K562 (cell line): ENCODE measurements at regions not wholly inside any gene's neighbourhood (a gene's known extent, or its start where the extent isn't known, plus 50 kb on each side); places are given as distances from the start of the nearest gene placed in this dataset.

Experiments used
- ATAC-seq: fragments of 200-7000 bp; cut with Tn5 transposase; 3 replicates; pipeline ENCODE4 v1.9.1; 2020; ENCODE audit warnings: moderate library complexity
- BruUV-seq: library from RNA; stranded (reverse); fragments of 400-500 nt; replicated peaks from 2 replicates; lab custom pipeline; 2021; lab: Mats Ljungman, UMichigan
- CTCF ChIA-PET: fragments of 300-600 bp; formaldehyde crosslinking; extraction: SDS; loops from one replicate; lab custom pipeline; 2021; ENCODE audit warnings: low intra/inter-chr PET ratio; lab: Yijun Ruan, JAX
- POLR2A ChIA-PET: fragments of 300-600, 350-650 bp; sonication (Branson Sonifier 250); formaldehyde crosslinking; extraction: SDS; loops from one replicate; lab custom pipeline; 2021; ENCODE audit warnings: antibody characterized with exemption, inconsistent platforms; lab: Yijun Ruan, JAX
- DNase-seq, 4 experiments: peaks; one replicate each; pipeline versions ENCODE4 v3.0.0 to v3.0.0-alpha.2; 2011 to 2018; ENCODE audit warnings: low spot score in 3 of 4, mixed read lengths in 3 of 4; ENCODE audit errors: extremely low read depth in 1 of 4
- FAIRE-seq: peaks from 2 replicates; lab custom pipeline; 2011; peaks lifted over from hg19 to GRCh38; lab: Jason Lieb, UNC
- H2AFZ ChIP-seq: 2 replicates; pipeline ENCODE4 v1.6.0; 2011; ENCODE audit warnings: low read depth, low read length, control low read depth, inconsistent platforms
- H3K27ac ChIP-seq: fragments of 200-600 bp; 3 replicates; pipeline ENCODE4 v1.8.0; 2011; ENCODE audit warnings: low read depth, mild to moderate bottlenecking, control low read depth, inconsistent platforms, low read length, moderate library complexity, mixed read lengths; ENCODE audit errors: extremely low read depth
- H3K27me3 ChIP-seq, 2 experiments: fragments of 300-600 bp in 1 of 2; 2 replicates in 1 of 2; 3 replicates in 1 of 2; pipeline versions ENCODE4 v1.6.0 to v1.8.0; 2011; ENCODE audit warnings: inconsistent platforms in 2 of 2, low read length in 2 of 2, mild to moderate bottlenecking in 1 of 2, mixed read lengths in 1 of 2, moderate library complexity in 1 of 2; ENCODE audit not compliant: control insufficient read depth in 2 of 2, insufficient read depth in 2 of 2
- H3K36me3 ChIP-seq: fragments of 300-600 bp; 3 replicates; pipeline ENCODE4 v1.8.0; 2011; ENCODE audit warnings: mild to moderate bottlenecking, low read length, inconsistent platforms; ENCODE audit not compliant: control insufficient read depth, insufficient read depth
- H3K4me1 ChIP-seq, 2 experiments: fragments of 200-600 bp in 1 of 2; replicated peaks in 1 of 2; 2 replicates in 1 of 2; 3 replicates in 1 of 2; pipeline versions ENCODE4 v1.5.1 to v1.8.0; 2011; ENCODE audit warnings: inconsistent platforms in 2 of 2, low read length in 2 of 2, mild to moderate bottlenecking in 1 of 2, mixed read lengths in 1 of 2, moderate library complexity in 1 of 2; ENCODE audit not compliant: control insufficient read depth in 2 of 2, insufficient read depth in 2 of 2
- H3K4me2 ChIP-seq: 2 replicates; pipeline ENCODE4 v1.6.1; 2011; ENCODE audit warnings: low read length, control low read depth, inconsistent platforms, mixed read lengths; ENCODE audit not compliant: insufficient read depth
- H3K4me3 ChIP-seq: fragments of 200-600 bp; sonication (generic), shearing (Covaris generic); 2 replicates; pipeline ENCODE4 v1.5.1; 2016; ENCODE audit warnings: control low read depth, inconsistent platforms
- H3K79me2 ChIP-seq: fragments of 200-600 bp; 3 replicates; pipeline ENCODE4 v1.8.0; 2011; ENCODE audit warnings: low read length, inconsistent platforms; ENCODE audit not compliant: control insufficient read depth, insufficient read depth
- H3K9ac ChIP-seq, 2 experiments: 2 replicates each; pipeline versions ENCODE4 v1.6.0 to v1.6.1; 2011; ENCODE audit warnings: low read depth in 2 of 2, low read length in 2 of 2, control low read depth in 1 of 2, inconsistent platforms in 1 of 2, mild to moderate bottlenecking in 1 of 2, mixed read lengths in 1 of 2; ENCODE audit not compliant: insufficient read depth in 1 of 2
- H3K9me1 ChIP-seq: one replicate; pipeline ENCODE4 v1.6.0; 2011; ENCODE audit warnings: inconsistent platforms, mild to moderate bottlenecking, low read length, moderate library complexity; ENCODE audit not compliant: control insufficient read depth, insufficient read depth
- H3K9me3 ChIP-seq: replicated peaks from 2 replicates; pipeline ENCODE4 v1.5.1; 2011; ENCODE audit warnings: low read depth, low read length, inconsistent platforms; ENCODE audit not compliant: control insufficient read depth, insufficient read depth
- H4K20me1 ChIP-seq: replicated peaks from 2 replicates; pipeline ENCODE4 v1.6.1; 2011; ENCODE audit warnings: low read length, inconsistent platforms, mixed read lengths; ENCODE audit not compliant: control insufficient read depth, insufficient read depth
- CUX1 ChIP-seq: fragments of 200-800 bp; sonication (Bioruptor generic); IDR thresholded peaks from 2 replicates; pipeline ENCODE4 v1.6.1; 2016; ENCODE audit warnings: missing genetic modification characterization, missing compliant biosample characterization
- ELF4 ChIP-seq: fragments of 450-650 bp; formaldehyde crosslinking; IDR thresholded peaks from 2 replicates; pipeline ENCODE4 v1.4.0; 2022; ENCODE audit warnings: missing genetic modification characterization
- EP300 ChIP-seq: IDR thresholded peaks from 2 replicates; pipeline ENCODE4 v1.6.1; 2012; ENCODE audit warnings: low read length, improper control_type of control experiment
- NBN ChIP-seq: fragments of 450-650 bp; IDR thresholded peaks from 2 replicates; pipeline ENCODE4 v1.6.1; 2016; ENCODE audit warnings: low read depth, mild to moderate bottlenecking
- NFE2 ChIP-seq: IDR thresholded peaks from 2 replicates; pipeline ENCODE4 v1.6.1; 2014; ENCODE audit warnings: antibody characterized with exemption, low read depth
- PHF21A ChIP-seq: fragments of 450-650 bp; IDR thresholded peaks from 2 replicates; pipeline ENCODE4 v1.6.1; 2017; ENCODE audit warnings: low read depth, borderline replicate concordance
- RFX5 ChIP-seq: IDR thresholded peaks from 2 replicates; pipeline ENCODE4 v1.6.1; 2011; ENCODE audit warnings: low read depth, mild to moderate bottlenecking, improper control_type of control experiment, low read length
- TAF9B ChIP-seq: fragments of 450-650 bp; IDR thresholded peaks from 2 replicates; pipeline ENCODE4 v1.6.1; 2018; ENCODE audit warnings: mild to moderate bottlenecking; ENCODE audit not compliant: partially characterized antibody
- TBP ChIP-seq: optimal IDR thresholded peaks from 2 replicates; pipeline ENCODE3; 2011; ENCODE audit warnings: low read depth, low read length, improper control_type of control experiment
- ZBTB8A ChIP-seq: fragments of 450-650 bp; IDR thresholded peaks from 2 replicates; pipeline ENCODE4 v1.6.1; 2018; ENCODE audit warnings: mild to moderate bottlenecking, moderate library complexity; ENCODE audit not compliant: partially characterized antibody
- ZNF175 ChIP-seq: fragments of 200-800 bp; sonication (Bioruptor generic); IDR thresholded peaks from 2 replicates; pipeline ENCODE4 v1.6.1; 2016; ENCODE audit warnings: low read depth, mild to moderate bottlenecking, missing genetic modification characterization, missing compliant biosample characterization
- in situ Hi-C: fragments of 300-500 bp; cut with MboI; formaldehyde crosslinking; loops from 4 replicates; pipeline ENCODE4 v1.15.0; 2018; ENCODE audit warnings: inconsistent platforms, mixed read lengths
- intact Hi-C: fragments of 100-400 bp; cut with micrococcal nuclease; formaldehyde crosslinking; loops from 2 replicates; pipeline ENCODE4 v1.14.2; 2022
- TF ChIP-seq, protein P1 (sequence below): sonication (generic); formaldehyde crosslinking; IDR thresholded peaks from 2 replicates; pipeline ENCODE4 v1.8.0; 2022; ENCODE audit warnings: mild to moderate bottlenecking, missing genetic modification reagents
- TF ChIP-seq, protein P2 (sequence below): sonication (generic); formaldehyde crosslinking; IDR thresholded peaks from 2 replicates; pipeline ENCODE4 v1.8.1; 2023; ENCODE audit warnings: mild to moderate bottlenecking, missing genetic modification reagents

GRCh38 chr13:109418111-109418510 lies 368.3 kb downstream of the IRS2 start:
- in situ Hi-C loops, result no loop called here
- H4K20me1 ChIP-seq, result no peaks in the 10 kb centered on the region
- TF ChIP-seq ZNF175 (CRISPR knock-in tag) (no peak), TBP (no peak), NFE2 (no peak), CUX1 (CRISPR knock-in tag) (no peak), EP300 (no peak), RFX5 (no peak), ZBTB8A (no peak), TAF9B (no peak), NBN (no peak), PHF21A (no peak), ELF4 (CRISPR knock-in tag) (no peak)
- TF ChIP-seq, protein P1, sequence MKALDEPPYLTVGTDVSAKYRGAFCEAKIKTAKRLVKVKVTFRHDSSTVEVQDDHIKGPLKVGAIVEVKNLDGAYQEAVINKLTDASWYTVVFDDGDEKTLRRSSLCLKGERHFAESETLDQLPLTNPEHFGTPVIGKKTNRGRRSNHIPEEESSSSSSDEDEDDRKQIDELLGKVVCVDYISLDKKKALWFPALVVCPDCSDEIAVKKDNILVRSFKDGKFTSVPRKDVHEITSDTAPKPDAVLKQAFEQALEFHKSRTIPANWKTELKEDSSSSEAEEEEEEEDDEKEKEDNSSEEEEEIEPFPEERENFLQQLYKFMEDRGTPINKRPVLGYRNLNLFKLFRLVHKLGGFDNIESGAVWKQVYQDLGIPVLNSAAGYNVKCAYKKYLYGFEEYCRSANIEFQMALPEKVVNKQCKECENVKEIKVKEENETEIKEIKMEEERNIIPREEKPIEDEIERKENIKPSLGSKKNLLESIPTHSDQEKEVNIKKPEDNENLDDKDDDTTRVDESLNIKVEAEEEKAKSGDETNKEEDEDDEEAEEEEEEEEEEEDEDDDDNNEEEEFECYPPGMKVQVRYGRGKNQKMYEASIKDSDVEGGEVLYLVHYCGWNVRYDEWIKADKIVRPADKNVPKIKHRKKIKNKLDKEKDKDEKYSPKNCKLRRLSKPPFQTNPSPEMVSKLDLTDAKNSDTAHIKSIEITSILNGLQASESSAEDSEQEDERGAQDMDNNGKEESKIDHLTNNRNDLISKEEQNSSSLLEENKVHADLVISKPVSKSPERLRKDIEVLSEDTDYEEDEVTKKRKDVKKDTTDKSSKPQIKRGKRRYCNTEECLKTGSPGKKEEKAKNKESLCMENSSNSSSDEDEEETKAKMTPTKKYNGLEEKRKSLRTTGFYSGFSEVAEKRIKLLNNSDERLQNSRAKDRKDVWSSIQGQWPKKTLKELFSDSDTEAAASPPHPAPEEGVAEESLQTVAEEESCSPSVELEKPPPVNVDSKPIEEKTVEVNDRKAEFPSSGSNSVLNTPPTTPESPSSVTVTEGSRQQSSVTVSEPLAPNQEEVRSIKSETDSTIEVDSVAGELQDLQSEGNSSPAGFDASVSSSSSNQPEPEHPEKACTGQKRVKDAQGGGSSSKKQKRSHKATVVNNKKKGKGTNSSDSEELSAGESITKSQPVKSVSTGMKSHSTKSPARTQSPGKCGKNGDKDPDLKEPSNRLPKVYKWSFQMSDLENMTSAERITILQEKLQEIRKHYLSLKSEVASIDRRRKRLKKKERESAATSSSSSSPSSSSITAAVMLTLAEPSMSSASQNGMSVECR, result no peak
- TF ChIP-seq, protein P2, sequence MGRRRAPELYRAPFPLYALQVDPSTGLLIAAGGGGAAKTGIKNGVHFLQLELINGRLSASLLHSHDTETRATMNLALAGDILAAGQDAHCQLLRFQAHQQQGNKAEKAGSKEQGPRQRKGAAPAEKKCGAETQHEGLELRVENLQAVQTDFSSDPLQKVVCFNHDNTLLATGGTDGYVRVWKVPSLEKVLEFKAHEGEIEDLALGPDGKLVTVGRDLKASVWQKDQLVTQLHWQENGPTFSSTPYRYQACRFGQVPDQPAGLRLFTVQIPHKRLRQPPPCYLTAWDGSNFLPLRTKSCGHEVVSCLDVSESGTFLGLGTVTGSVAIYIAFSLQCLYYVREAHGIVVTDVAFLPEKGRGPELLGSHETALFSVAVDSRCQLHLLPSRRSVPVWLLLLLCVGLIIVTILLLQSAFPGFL, result no peak
- BruUV-seq, result no TSS peak
- no peaks in the 10 kb centered on the region for H3K79me2 ChIP-seq
- no peak overlapping the region for H3K4me3 ChIP-seq
- no peak overlapping the region for H2AFZ ChIP-seq
- no peak overlapping the region for H3K27ac ChIP-seq
- ChIA-PET CTCF (no interaction called here), POLR2A (no interaction called here)
- intact Hi-C loops, result no loop called here
- no peaks in the 10 kb centered on the region for H3K36me3 ChIP-seq
- no peaks in the 10 kb centered on the region for H3K9me1 ChIP-seq
- no peaks in the 10 kb centered on the region for H3K9me3 ChIP-seq
- H3K9ac ChIP-seq, result no peak overlapping the region
- DNase-seq, result no peak
- FAIRE-seq, result no peak
- H3K4me2 ChIP-seq, result no peak overlapping the region
- H3K27me3 ChIP-seq, result no peaks in the 10 kb centered on the region
- no peak for ATAC-seq
- H3K4me1 ChIP-seq, result no peaks in the 10 kb centered on the region
